D721Med (cell line): ENCODE measurements at regions not wholly inside any gene's neighbourhood (a gene's known extent, or its start where the extent isn't known, plus 50 kb on each side); places are given as distances from the start of the nearest gene placed in this dataset.
A peak's percentile ranks its signal among the peaks of the same experiment; 100 is the strongest.

Source experiments
- DNase-seq: peaks from one replicate; pipeline ENCODE4 v3.0.0; 2011; ENCODE audit warnings: low spot score; ENCODE audit not compliant: insufficient read length
- FAIRE-seq: peaks from 2 replicates; lab custom pipeline; 2011; peaks lifted over from hg19 to GRCh38; lab: Jason Lieb, UNC
- CTCF ChIP-seq: IDR thresholded peaks from 2 replicates; pipeline ENCODE4 v1.5.1; 2012; ENCODE audit warnings: mild to moderate bottlenecking, control low read depth; ENCODE audit not compliant: insufficient read depth; ENCODE audit errors: missing control alignments

- no peak for FAIRE-seq
Measured at GRCh38 chr2:48146552-48146951, 167.9 kb upstream of the FOXN2 start.

GRCh38 chr2:48147719-48148118, 166.8 kb upstream of the FOXN2 start:
- no peak for FAIRE-seq
- no peak for DNase-seq

More at GRCh38 chr2:48146552-48146951, 167.9 kb upstream of the FOXN2 start:
- TF ChIP-seq CTCF = no peak
- no peak for DNase-seq

GRCh38 chr2:48148841-48149430, 165.5 kb upstream of the FOXN2 start:
- no peak for FAIRE-seq
- DNase-seq = no peak
- TF ChIP-seq CTCF = no peak

More at GRCh38 chr2:48147719-48148118, 166.8 kb upstream of the FOXN2 start:
- no peak for TF ChIP-seq CTCF

GRCh38 chr2:48157150-48157549, 157.3 kb upstream of the FOXN2 start:
- DNase-seq (no peak), FAIRE-seq (no peak)
- no peak for TF ChIP-seq CTCF

- no peak for DNase-seq
- TF ChIP-seq CTCF = no peak
- no peak for FAIRE-seq
Measured at GRCh38 chr2:48161628-48162027, 152.9 kb upstream of the FOXN2 start.

- DNase-seq = no peak
- TF ChIP-seq CTCF = no peak
- no peak for FAIRE-seq
Measured at GRCh38 chr2:48162742-48163141, 151.7 kb upstream of the FOXN2 start.

- DNase-seq (no peak), FAIRE-seq (peak; percentile 44)
- TF ChIP-seq CTCF = no peak
Measured at GRCh38 chr2:48165070-48165753, 149.3 kb upstream of the FOXN2 start.
